ENCODE measurements at regions not wholly inside any gene's neighbourhood (a gene's known extent, or its start where the extent isn't known, plus 50 kb on each side); places are given as distances from the start of the nearest gene placed in this dataset.
"Not testable (repeated sequence)": the region's sequence is repeated elsewhere in the genome, so short reads cannot be mapped to it uniquely, and the experiment has no call there.

- not testable (repeated sequence) for DNase-seq
Measured at GRCh38 chr7:65145008-65145407, 138.5 kb upstream of the ERV3-1 start.

GRCh38 chr7:65144557-65144956 lies 138.1 kb upstream of the ERV3-1 start:
- DNase-seq: not testable (repeated sequence)

- DNase-seq: not testable (repeated sequence)
Measured at GRCh38 chr7:65144119-65144518, 137.6 kb upstream of the ERV3-1 start.

- DNase-seq: not testable (repeated sequence)
Measured at GRCh38 chr7:65141894-65142293, 135.4 kb upstream of the ERV3-1 start.

GRCh38 chr7:65141405-65141778 lies 134.9 kb upstream of the ERV3-1 start:
- not testable (repeated sequence) for DNase-seq

- not testable (repeated sequence) for DNase-seq
Measured at GRCh38 chr7:65140543-65141404, 134.3 kb upstream of the ERV3-1 start.

- not testable (repeated sequence) for DNase-seq
Measured at GRCh38 chr7:65136850-65137249, 130.4 kb upstream of the ERV3-1 start.

GRCh38 chr7:65133087-65133486 lies 126.6 kb upstream of the ERV3-1 start:
- DNase-seq: not testable (repeated sequence)

GRCh38 chr7:65132256-65132655 lies 125.8 kb upstream of the ERV3-1 start:
- DNase-seq: not testable (repeated sequence)

- not testable (repeated sequence) for DNase-seq
Measured at GRCh38 chr7:65127364-65127763, 120.9 kb upstream of the ERV3-1 start.

GRCh38 chr7:65124600-65124999 lies 118.1 kb upstream of the ERV3-1 start:
- not testable (repeated sequence) for DNase-seq

GRCh38 chr7:65105650-65106203 lies 99.2 kb upstream of the ERV3-1 start:
- not testable (repeated sequence) for DNase-seq

GRCh38 chr7:65100499-65100898 lies 94.0 kb upstream of the ERV3-1 start:
- not testable (repeated sequence) for DNase-seq

GRCh38 chr7:65081669-65082055 lies 75.2 kb upstream of the ERV3-1 start:
- DNase-seq: not testable (repeated sequence)

GRCh38 chr7:65080799-65081668 lies 74.5 kb upstream of the ERV3-1 start:
- peak; percentile 8 for DNase-seq

GRCh38 chr7:65074959-65075358 lies 68.5 kb upstream of the ERV3-1 start:
- not testable (repeated sequence) for DNase-seq

- DNase-seq: not testable (repeated sequence)
Measured at GRCh38 chr7:65073160-65073559, 66.7 kb upstream of the ERV3-1 start.

GRCh38 chr7:65071854-65072431 lies 65.5 kb upstream of the ERV3-1 start:
- DNase-seq: not testable (repeated sequence)

- DNase-seq: not testable (repeated sequence)
Measured at GRCh38 chr7:65069476-65069875, 63.0 kb upstream of the ERV3-1 start.

GRCh38 chr7:65062566-65062965 lies 56.1 kb upstream of the ERV3-1 start:
- not testable (repeated sequence) for DNase-seq

- DNase-seq: not testable (repeated sequence)
Measured at GRCh38 chr7:65059247-65059646, 52.8 kb upstream of the ERV3-1 start.
